ENCODE measurements at regions not wholly inside any gene's neighbourhood (a gene's known extent, or its start where the extent isn't known, plus 50 kb on each side); places are given as distances from the start of the nearest gene placed in this dataset.

GRCh38 chr9:99353408-99353807, 131.3 kb downstream of the SEC61B start:
- no peak overlapping the region for H2BK15ac ChIP-seq (ENCODE audit: low read length)
- H3K79me1 ChIP-seq (ENCODE audit: low read depth, low read length), result no peaks in the 10 kb centered on the region
- no peak for FAIRE-seq
- CTCF ChIA-PET (ENCODE audit: partially characterized antibody), result interaction anchor here (0.5 kb wide), 1 partner anchor 9 kb away, joined by 3 read pairs; no protein-coding TSS in a partner anchor
- no peaks in the 10 kb centered on the region for H3K36me3 ChIP-seq (ENCODE audit: control insufficient read depth in 2 of 4, insufficient read depth in 4 of 4, low read length in 3 of 4)
- H3K14ac ChIP-seq (ENCODE audit: insufficient read length), result no peak overlapping the region
- no peak overlapping the region for H3K4me2 ChIP-seq (ENCODE audit: insufficient read depth in 1 of 2, low read depth in 2 of 2, low read length in 2 of 2)
- H3K4ac ChIP-seq (replicated peaks; ENCODE audit: insufficient read length, low read depth, low read length), result no peak overlapping the region
- no peak overlapping the region for H2AK5ac ChIP-seq (ENCODE audit: low read depth, low read length)
- no peaks in the 10 kb centered on the region for H3K79me2 ChIP-seq (ENCODE audit: control insufficient read depth in 1 of 2, insufficient read depth in 2 of 2, low read length in 2 of 2)
- H3K4me3 ChIP-seq (ENCODE audit: extremely low read depth in 1 of 4, insufficient read depth in 2 of 4, low read depth in 3 of 4, low read length in 4 of 4), result no peak overlapping the region
- H3K4me1 ChIP-seq (replicated peaks in 1 of 4; ENCODE audit: control insufficient read depth in 3 of 4, insufficient read depth in 4 of 4, low read length in 3 of 4), result peaks cover 0 to 3% (median 0%) of the 10 kb centered on the region in 4 experiments; a peak in 1 of 7 replicates
- TF ChIP-seq EP300 (IDR thresholded peaks at IDR 0.05; ENCODE audit: borderline replicate concordance in 1 of 2, low read depth in 2 of 2, low read length in 2 of 2), result no peak
- TF ChIP-seq RBBP5 (IDR thresholded peaks at IDR 0.05; ENCODE audit: borderline replicate concordance, low read depth, low read length), result no peak
- TF ChIP-seq, protein P1, sequence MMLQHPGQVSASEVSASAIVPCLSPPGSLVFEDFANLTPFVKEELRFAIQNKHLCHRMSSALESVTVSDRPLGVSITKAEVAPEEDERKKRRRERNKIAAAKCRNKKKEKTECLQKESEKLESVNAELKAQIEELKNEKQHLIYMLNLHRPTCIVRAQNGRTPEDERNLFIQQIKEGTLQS (IDR thresholded peaks at IDR 0.05; ENCODE audit: insufficient read depth, low read depth, low read length), result no peak
- no peak for TF ChIP-seq CEBPB (IDR thresholded peaks at IDR 0.05; ENCODE audit: low read depth, low read length)
- TF ChIP-seq RFX5 (IDR thresholded peaks at IDR 0.05; ENCODE audit: borderline replicate concordance, low read depth, low read length), result no peak
- no peak for TF ChIP-seq POLR2A (IDR thresholded peaks at IDR 0.05; ENCODE audit: control extremely low read depth in 1 of 2, low read depth in 2 of 2, low read length in 2 of 2)
- TF ChIP-seq, protein P2, sequence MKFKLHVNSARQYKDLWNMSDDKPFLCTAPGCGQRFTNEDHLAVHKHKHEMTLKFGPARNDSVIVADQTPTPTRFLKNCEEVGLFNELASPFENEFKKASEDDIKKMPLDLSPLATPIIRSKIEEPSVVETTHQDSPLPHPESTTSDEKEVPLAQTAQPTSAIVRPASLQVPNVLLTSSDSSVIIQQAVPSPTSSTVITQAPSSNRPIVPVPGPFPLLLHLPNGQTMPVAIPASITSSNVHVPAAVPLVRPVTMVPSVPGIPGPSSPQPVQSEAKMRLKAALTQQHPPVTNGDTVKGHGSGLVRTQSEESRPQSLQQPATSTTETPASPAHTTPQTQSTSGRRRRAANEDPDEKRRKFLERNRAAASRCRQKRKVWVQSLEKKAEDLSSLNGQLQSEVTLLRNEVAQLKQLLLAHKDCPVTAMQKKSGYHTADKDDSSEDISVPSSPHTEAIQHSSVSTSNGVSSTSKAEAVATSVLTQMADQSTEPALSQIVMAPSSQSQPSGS (IDR thresholded peaks at IDR 0.05; ENCODE audit: low read length), result no peak
- no peak for TF ChIP-seq SP4 (IDR thresholded peaks at IDR 0.05; ENCODE audit: low read length)
- H2BK20ac ChIP-seq (ENCODE audit: low read length), result no peak overlapping the region
- no peak overlapping the region for H2BK5ac ChIP-seq (ENCODE audit: low read depth, low read length)
- POLR2A ChIA-PET (ENCODE audit: partially characterized antibody), result no interaction called here
- no peaks in the 10 kb centered on the region for H3K23me2 ChIP-seq (ENCODE audit: low read depth, low read length)
- no peak for DNase-seq (ENCODE audit: low read depth in 1 of 2, low spot score in 2 of 2)
- no peak overlapping the region for H2BK12ac ChIP-seq (ENCODE audit: low read depth, low read length)
- H3K27ac ChIP-seq (ENCODE audit: low read depth, low read length), result no peak overlapping the region
- H3K23ac ChIP-seq (ENCODE audit: insufficient read length), result no peak overlapping the region
- no peak overlapping the region for H4K8ac ChIP-seq (ENCODE audit: extremely low read depth, insufficient read depth, low read length)
- no peaks in the 10 kb centered on the region for H4K20me1 ChIP-seq (replicated peaks in 1 of 2; ENCODE audit: control insufficient read depth in 1 of 2, insufficient read depth in 2 of 2, low read length in 2 of 2)
- H3K9ac ChIP-seq (replicated peaks in 1 of 4; ENCODE audit: extremely low read depth in 1 of 4, low read depth in 3 of 4, low read length in 3 of 4), result no peak overlapping the region
- H3K27me3 ChIP-seq (replicated peaks in 1 of 4; ENCODE audit: control insufficient read depth in 3 of 4, extremely low read depth in 1 of 4, insufficient read depth in 3 of 4, low read length in 3 of 4), result no peaks in the 10 kb centered on the region; a peak in 1 of 7 replicates
- H2BK120ac ChIP-seq (replicated peaks; ENCODE audit: low read depth, low read length), result no peak overlapping the region
- no peak overlapping the region for H4K91ac ChIP-seq (replicated peaks; ENCODE audit: insufficient read length, low read length)
- 90% methylated on average over 5 of the region's 5 CpGs; no CpG with 5 or more reads in 1 of the 2 experiments for WGBS, 2 experiments (ENCODE audit: extremely low coverage in 1 of 2, insufficient coverage in 1 of 2, insufficient read length in 1 of 2, insufficient replicate concordance in 2 of 2, low coverage in 1 of 2, low lambda C conversion rate in 2 of 2, missing lambda C conversion rate in 1 of 2)
- H3K18ac ChIP-seq (ENCODE audit: extremely low read depth, low read length), result no peak overlapping the region
- no peak overlapping the region for H2AFZ ChIP-seq (ENCODE audit: low read length)
- H4K5ac ChIP-seq (ENCODE audit: insufficient read length, low read depth, low read length), result no peak overlapping the region
- no peak overlapping the region for H3K56ac ChIP-seq (replicated peaks; ENCODE audit: insufficient read length, low read depth, low read length)
- H3K9me3 ChIP-seq (ENCODE audit: insufficient read depth in 2 of 2, low read depth in 1 of 2, low read length in 1 of 2), result no peaks in the 10 kb centered on the region
